GM18861 (cell line): ENCODE measurements at regions not wholly inside any gene's neighbourhood (a gene's known extent, or its start where the extent isn't known, plus 50 kb on each side); places are given as distances from the start of the nearest gene placed in this dataset.

Experiments
- ATAC-seq: cut with Tn5 transposase; IDR thresholded peaks from one replicate; pipeline ENCODE4 v1.9.1; 2021; ENCODE audit not compliant: unreplicated experiment

- no peak for ATAC-seq
These were observed 87.7 kb downstream of the TMEM30B start for GRCh38 chr14:61193476-61193875.

DNA sequence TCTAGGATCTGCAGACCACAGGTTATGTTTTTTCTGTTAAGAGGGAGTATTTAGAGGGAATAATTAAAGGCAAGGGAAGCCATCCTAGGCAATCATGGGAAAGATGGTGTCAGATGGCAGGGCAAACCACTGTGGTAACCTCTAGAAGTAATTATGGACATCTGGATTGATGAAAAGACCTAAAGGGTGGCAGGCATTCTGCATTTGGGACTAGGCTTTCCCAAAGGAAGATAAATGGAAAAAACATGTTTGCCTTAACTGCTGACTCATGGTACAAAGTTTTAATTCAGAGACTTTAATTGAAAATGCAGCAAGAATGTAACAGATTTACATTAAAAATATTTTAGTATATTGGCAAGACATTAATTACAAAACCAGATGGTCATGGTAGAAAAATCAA lies 88.1 kb downstream of the TMEM30B start:
- no peak for ATAC-seq

GRCh38 chr14:61191733-61192132 lies 89.4 kb downstream of the TMEM30B start:
- ATAC-seq = no peak

GRCh38 chr14:61190341-61190740 lies 90.8 kb downstream of the TMEM30B start:
- ATAC-seq = no peak

GRCh38 chr14:61188978-61189808 lies 91.9 kb downstream of the TMEM30B start:
- no peak for ATAC-seq

DNA sequence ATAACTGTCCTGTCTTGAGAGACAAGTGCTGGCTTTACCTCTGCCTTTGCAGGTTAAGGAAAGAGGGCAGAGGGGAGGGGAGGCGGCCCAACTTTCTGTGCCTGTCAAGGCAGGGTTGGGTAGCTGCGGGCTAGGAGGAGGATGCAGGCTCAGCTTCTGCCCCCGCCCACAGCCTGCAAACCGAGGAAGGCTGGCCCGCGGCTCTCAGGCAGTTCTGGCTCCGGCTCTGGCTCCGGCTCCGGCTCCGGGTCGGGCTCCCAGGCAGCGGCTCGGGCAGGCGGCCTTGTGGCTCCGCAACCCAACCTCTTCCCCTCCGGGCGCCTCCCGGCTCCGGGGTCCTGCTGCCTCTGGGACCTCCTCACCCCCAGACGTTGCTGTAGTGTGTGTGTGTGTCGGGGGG lies 92.9 kb downstream of the TMEM30B start:
- no peak for ATAC-seq

- ATAC-seq = no peak
These were observed 93.8 kb downstream of the TMEM30B start for GRCh38 chr14:61187196-61187905.

- ATAC-seq = no peak
These were observed 94.6 kb downstream of the TMEM30B start for GRCh38 chr14:61186341-61187195.

DNA sequence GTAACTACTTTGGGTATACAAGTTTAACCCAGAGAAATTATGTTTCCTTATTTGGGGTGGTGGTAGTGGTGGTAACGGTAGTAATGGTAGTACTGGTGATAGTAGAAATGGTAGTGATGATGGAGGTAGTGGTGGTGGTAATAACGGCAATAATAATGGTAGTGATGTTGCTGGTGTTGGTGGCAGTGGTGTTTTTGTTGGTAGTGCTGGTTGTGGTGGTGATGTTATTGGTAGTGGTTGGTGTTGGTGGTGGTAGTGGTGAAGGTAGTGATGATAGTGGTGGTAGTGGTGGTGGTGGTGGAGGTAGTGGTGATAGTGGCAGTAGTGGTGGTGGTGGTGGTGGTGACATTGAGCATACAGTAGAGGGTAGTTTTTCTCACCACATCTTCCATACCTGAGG lies 95.6 kb downstream of the TMEM30B start:
- no peak for ATAC-seq

DNA sequence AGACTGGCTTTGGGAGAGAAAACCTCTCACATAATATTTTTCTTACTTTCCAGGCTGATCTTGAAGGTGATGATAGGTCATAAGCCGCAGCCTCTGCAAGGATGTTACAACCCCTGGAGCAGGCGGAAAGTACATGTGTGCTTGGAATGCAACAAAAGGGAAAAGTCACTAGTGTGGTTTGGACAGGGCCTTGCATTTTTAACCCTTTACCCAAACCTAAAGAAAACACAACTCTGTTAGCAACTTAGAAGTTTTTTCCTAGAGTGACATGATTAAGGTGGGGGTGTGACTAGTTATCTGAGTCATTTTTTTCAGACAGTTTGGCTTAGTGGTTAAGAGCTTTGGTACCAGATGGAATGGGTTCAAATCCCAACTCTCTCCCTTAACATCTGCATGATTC lies 97.0 kb downstream of the TMEM30B start:
- no peak for ATAC-seq

DNA sequence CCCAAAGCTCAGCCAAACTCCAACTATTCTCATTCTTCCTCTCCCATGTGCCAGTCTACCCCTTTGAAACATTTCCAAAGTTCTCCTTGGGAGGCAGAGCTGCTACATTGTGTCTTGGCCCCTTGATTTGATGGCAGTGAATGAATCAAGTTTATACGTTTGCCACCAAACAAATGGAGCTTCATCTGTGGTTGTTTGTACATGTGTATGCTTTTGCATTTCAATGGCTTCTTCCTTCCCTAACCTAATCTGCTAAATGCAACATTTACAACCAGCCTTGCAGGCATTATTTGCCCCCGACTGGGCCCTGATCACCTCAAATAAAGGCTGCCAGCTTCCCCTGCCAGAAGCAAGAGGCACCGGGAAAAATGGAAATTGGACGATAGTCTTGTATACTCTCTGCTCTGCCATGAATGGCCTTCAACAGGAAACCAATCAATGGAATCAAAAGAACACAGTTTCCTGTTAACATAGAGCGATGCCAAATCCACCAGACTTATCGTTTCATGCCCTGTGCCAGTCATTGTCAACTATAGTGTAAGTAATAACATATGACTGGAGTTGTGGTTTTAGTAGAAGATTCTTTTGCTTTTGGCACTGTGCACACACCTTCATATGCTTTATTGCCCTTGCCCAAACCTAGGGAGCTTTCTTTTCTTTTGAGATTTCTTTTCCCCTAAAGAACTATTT lies 97.8 kb downstream of the TMEM30B start:
- no peak for ATAC-seq

- no peak for ATAC-seq
These were observed 101.2 kb downstream of the TMEM30B start for GRCh38 chr14:61179796-61180398.

DNA sequence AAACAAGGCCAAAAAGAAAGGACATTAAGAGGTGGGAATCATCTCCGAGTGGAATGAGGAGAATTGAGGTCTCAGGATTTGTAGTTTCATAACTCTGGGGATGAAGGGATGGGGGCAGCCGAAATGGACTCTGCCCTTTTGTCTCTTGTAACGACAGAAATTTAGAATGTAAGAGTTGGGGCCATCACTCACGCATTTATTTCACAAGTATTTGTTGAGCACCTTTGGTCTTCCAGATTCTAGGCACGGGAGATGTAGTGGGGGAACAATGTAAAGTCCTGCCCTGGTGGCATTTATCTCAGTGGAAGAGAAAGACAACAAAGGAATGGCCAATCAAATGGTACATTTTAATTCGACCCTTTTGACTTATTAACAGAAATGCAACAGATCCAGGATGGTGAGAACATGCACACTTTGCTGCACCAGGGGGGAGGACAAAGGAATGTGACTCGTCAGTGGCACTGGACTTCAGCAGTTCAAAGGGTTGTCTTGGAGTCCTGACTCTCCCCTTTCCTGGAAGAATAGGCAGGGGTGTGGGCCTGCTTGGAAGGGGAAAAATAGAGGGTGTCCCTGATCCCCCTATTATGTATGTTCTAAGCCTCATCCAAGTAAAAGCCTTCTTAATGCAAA lies 102.0 kb downstream of the TMEM30B start:
- ATAC-seq = no peak

- no peak for ATAC-seq
These were observed 102.7 kb downstream of the TMEM30B start for GRCh38 chr14:61178226-61179060.

DNA sequence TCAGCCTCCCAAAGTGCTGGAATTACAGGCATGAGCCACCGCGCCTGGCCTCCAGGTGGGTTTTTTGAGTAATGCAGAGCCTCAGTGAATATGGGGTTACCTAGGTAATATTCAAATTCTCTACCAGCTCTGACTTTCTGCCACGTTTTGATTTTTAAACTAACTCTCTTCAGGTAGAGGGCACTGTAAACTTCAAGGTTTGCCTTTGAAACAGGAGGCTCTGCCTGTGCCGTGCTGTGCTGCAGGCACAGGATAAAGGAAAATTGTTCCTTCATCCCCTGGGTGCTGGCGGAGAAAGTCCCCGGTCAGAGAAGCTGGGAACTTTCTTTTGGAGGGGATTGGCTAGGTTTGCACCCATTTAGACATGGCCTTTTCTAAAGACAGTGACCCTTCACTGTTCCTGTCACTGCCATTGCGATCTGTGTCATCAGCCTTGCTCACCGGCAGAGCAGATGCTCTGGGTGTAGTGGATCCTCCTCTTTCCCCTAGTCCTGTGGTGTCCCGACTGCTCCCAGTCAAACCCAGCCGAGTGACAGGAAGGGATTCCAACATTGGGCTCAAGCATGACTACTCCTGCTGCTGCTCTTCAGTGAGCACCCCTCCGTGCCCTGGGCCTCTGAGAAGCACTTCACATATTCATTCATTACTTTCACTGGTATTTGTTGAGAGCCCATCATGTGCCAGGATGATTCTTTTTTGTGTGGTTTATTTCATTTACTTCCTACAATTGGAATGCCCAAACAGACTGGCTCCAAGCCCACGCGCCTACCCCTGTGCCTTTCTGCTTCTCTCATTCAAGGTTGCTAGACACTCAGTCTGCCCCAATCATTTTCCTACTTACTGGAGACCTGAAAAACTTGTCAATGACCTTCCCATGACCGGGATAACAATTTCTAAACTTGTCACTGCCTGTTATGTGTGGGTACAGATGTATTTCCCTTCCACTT lies 103.6 kb downstream of the TMEM30B start:
- no peak for ATAC-seq

GRCh38 chr14:61176686-61177085 lies 104.5 kb downstream of the TMEM30B start:
- ATAC-seq = no peak

- no peak for ATAC-seq
These were observed 106.2 kb downstream of the TMEM30B start for GRCh38 chr14:61174987-61175386.

- ATAC-seq = no peak
These were observed 106.7 kb downstream of the TMEM30B start for GRCh38 chr14:61174441-61174891.
